ENCODE measurements at regions not wholly inside any gene's neighbourhood (a gene's known extent, or its start where the extent isn't known, plus 50 kb on each side); places are given as distances from the start of the nearest gene placed in this dataset.

GRCh38 chr2:144572977-144573376, 53.1 kb upstream of the ZEB2 start:
- no peak overlapping the region for H3K4me3 ChIP-seq (replicated peaks; ENCODE audit: insufficient read depth, low read length)
- H3K27ac ChIP-seq (replicated peaks): no peak overlapping the region
- no peaks in the 10 kb centered on the region for H3K27me3 ChIP-seq (ENCODE audit: insufficient read depth, poor library complexity, severe bottlenecking)
- TF ChIP-seq SPI1 (IDR thresholded peaks at IDR 0.05; ENCODE audit: borderline replicate concordance, low read depth) (no peak), GABPA (IDR thresholded peaks at IDR 0.05; ENCODE audit: low read depth) (no peak), POLR2AphosphoS5 (IDR thresholded peaks at IDR 0.05; ENCODE audit: low read depth) (no peak), REST (IDR thresholded peaks at IDR 0.05; ENCODE audit: insufficient replicate concordance, low read depth) (no peak)
- TF ChIP-seq, protein P1, sequence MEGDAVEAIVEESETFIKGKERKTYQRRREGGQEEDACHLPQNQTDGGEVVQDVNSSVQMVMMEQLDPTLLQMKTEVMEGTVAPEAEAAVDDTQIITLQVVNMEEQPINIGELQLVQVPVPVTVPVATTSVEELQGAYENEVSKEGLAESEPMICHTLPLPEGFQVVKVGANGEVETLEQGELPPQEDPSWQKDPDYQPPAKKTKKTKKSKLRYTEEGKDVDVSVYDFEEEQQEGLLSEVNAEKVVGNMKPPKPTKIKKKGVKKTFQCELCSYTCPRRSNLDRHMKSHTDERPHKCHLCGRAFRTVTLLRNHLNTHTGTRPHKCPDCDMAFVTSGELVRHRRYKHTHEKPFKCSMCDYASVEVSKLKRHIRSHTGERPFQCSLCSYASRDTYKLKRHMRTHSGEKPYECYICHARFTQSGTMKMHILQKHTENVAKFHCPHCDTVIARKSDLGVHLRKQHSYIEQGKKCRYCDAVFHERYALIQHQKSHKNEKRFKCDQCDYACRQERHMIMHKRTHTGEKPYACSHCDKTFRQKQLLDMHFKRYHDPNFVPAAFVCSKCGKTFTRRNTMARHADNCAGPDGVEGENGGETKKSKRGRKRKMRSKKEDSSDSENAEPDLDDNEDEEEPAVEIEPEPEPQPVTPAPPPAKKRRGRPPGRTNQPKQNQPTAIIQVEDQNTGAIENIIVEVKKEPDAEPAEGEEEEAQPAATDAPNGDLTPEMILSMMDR (IDR thresholded peaks at IDR 0.05; ENCODE audit: insufficient read depth, low read length): no peak
- no peak for DNase-seq (ENCODE audit: low read depth in 1 of 2, low spot score in 1 of 2)

DNA sequence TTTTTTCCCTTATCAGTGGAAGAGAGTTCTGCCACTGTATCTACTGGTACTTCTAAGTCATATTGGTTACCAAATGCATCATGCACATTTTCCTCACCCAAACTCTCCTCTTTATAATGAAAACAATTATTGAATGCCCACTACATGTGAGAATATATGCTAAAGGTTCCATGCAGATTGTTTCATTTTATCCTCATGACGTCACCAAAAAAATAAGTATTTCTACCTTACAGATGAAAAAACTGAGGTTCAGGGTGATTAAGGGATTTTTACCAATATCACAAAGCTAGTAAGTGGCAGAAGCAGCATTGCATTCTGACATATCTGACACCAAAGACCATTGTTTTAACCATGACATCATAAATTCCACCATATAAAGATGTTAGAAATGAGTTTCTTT, 51.9 kb upstream of the ZEB2 start:
- no peaks in the 10 kb centered on the region for H3K27me3 ChIP-seq (ENCODE audit: insufficient read depth, poor library complexity, severe bottlenecking)
- DNase-seq (ENCODE audit: low read depth in 1 of 2, low spot score in 1 of 2): no peak
- TF ChIP-seq GABPA (IDR thresholded peaks at IDR 0.05; ENCODE audit: low read depth) (no peak), POLR2AphosphoS5 (IDR thresholded peaks at IDR 0.05; ENCODE audit: low read depth) (no peak), REST (IDR thresholded peaks at IDR 0.05; ENCODE audit: insufficient replicate concordance, low read depth) (no peak), SPI1 (IDR thresholded peaks at IDR 0.05; ENCODE audit: borderline replicate concordance, low read depth) (no peak)
- TF ChIP-seq, protein P1 (IDR thresholded peaks at IDR 0.05; ENCODE audit: insufficient read depth, low read length): no peak

GRCh38 chr2:144570566-144570965, 50.6 kb upstream of the ZEB2 start:
- no peak for DNase-seq (ENCODE audit: low read depth in 1 of 2, low spot score in 1 of 2)
- Histone ChIP-seq H3K4me3 (replicated peaks; ENCODE audit: insufficient read depth, low read length) (no peak overlapping the region), H3K27me3 (ENCODE audit: insufficient read depth, poor library complexity, severe bottlenecking) (no peaks in the 10 kb centered on the region), H3K27ac (replicated peaks) (no peak overlapping the region)
- TF ChIP-seq POLR2AphosphoS5 (IDR thresholded peaks at IDR 0.05; ENCODE audit: low read depth): no peak

More for the DNA sequence above, 51.9 kb upstream of the ZEB2 start:
- Histone ChIP-seq H3K4me3 (replicated peaks; ENCODE audit: insufficient read depth, low read length) (no peak overlapping the region), H3K27ac (replicated peaks) (no peak overlapping the region)

Data from HL-60 (cell line).